GM12865 (cell line): ENCODE measurements at regions not wholly inside any gene's neighbourhood (a gene's known extent, or its start where the extent isn't known, plus 50 kb on each side); places are given as distances from the start of the nearest gene placed in this dataset.

ENCODE experiments used
- DNase-seq: peaks from one replicate; pipeline ENCODE4 v3.0.0; 2010; ENCODE audit warnings: low read depth
- H3K4me3 ChIP-seq: 2 replicates; pipeline ENCODE4 v1.5.1; 2011; ENCODE audit warnings: mild to moderate bottlenecking, low read depth, low read length, control low read depth
- CTCF ChIP-seq: IDR thresholded peaks from 2 replicates; pipeline ENCODE4 v1.5.1; 2011; ENCODE audit warnings: low read length, control low read depth, low read depth, inconsistent platforms; ENCODE audit not compliant: insufficient read depth; ENCODE audit errors: missing control alignments

- TF ChIP-seq CTCF: no peak
- DNase-seq: no peak
- H3K4me3 ChIP-seq: no peak overlapping the region
Observed at GRCh38 chr3:107986505-107986904, 104.3 kb downstream of the CD47 start.

GRCh38 chr3:107985496-107985895 lies 105.3 kb downstream of the CD47 start:
- H3K4me3 ChIP-seq: no peak overlapping the region
- TF ChIP-seq CTCF: no peak
- peak; percentile 54 for DNase-seq

DNA sequence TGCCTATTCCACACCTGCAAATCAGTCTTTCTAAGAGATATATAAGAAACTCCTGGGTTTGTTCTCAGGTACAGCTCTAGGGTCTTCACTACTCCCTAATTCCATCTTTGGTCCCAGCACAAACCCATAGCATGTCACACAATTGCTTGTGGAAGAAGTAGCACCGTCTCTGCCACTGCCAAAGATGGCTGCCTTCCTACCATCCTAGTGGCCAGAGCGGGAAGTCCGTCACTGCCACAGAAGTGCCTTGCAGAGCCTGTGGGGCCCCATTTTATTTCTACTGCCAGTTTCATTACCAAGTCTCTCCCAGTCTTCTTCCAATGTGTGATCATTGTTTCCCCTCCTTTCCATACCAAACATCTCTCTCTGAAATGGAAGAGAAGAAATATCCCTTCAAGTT lies 107.6 kb downstream of the CD47 start:
- no peak for DNase-seq
- H3K4me3 ChIP-seq: no peak overlapping the region
- no peak for TF ChIP-seq CTCF

- no peak for TF ChIP-seq CTCF
- no peak overlapping the region for H3K4me3 ChIP-seq
- no peak for DNase-seq
Observed at GRCh38 chr3:107982165-107982564, 108.7 kb downstream of the CD47 start.

- TF ChIP-seq CTCF: no peak
- no peak for DNase-seq
- H3K4me3 ChIP-seq: no peak overlapping the region
Observed at GRCh38 chr3:107981471-107982111, 109.2 kb downstream of the CD47 start.

DNA sequence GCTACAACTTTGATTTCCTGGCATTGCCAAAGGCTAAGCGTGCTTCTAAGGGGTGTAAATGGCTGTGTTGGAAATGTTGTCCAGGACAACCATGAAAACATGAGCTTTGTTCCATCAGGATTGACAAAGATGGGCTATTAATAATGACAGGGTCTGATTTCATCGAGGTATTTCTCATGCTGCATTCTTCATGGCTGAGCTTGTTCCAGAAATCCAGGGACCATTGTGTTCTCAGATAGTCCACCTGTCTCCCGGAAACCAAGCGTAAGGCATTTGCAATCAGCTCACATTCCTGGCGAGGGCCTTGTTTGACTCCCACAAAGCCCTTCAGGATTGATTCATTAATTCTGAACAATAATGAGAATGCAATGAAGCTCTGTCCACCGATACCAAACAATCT lies 111.3 kb downstream of the CD47 start:
- no peak for TF ChIP-seq CTCF
- no peak for DNase-seq
- no peak overlapping the region for H3K4me3 ChIP-seq
